IPS DF 4.7 (cell line): ENCODE measurements at regions not wholly inside any gene's neighbourhood (a gene's known extent, or its start where the extent isn't known, plus 50 kb on each side); places are given as distances from the start of the nearest gene placed in this dataset.
"Not testable (repeated sequence)": the region's sequence is repeated elsewhere in the genome, so short reads cannot be mapped to it uniquely, and the experiment has no call there.

Experiments used
- DNase-seq: peaks from one replicate; pipeline ENCODE4 v3.0.0-alpha.2; 2013; ENCODE audit warnings: low spot score; ENCODE audit errors: extremely low read depth

DNA sequence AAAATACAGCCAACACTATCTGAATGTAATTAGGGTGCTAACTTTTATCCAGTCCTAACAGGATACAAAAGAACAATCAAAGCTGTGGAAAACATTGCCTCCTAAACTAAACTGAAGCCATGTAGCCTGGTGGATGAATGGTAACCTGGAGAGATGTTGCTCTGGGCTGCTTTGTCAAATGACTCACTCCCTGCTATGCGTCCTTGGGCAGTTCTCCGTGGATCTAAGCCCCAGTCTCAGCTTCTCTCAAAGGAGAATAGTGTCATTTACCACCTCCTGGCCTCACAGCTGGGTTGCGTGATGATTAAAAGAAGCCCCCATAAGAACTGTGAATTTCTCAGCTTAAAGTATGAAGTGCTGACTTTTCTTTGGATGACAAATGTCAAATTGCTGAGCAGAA is 203.7 kb downstream of the ICOS start:
- DNase-seq, result no peak

DNA sequence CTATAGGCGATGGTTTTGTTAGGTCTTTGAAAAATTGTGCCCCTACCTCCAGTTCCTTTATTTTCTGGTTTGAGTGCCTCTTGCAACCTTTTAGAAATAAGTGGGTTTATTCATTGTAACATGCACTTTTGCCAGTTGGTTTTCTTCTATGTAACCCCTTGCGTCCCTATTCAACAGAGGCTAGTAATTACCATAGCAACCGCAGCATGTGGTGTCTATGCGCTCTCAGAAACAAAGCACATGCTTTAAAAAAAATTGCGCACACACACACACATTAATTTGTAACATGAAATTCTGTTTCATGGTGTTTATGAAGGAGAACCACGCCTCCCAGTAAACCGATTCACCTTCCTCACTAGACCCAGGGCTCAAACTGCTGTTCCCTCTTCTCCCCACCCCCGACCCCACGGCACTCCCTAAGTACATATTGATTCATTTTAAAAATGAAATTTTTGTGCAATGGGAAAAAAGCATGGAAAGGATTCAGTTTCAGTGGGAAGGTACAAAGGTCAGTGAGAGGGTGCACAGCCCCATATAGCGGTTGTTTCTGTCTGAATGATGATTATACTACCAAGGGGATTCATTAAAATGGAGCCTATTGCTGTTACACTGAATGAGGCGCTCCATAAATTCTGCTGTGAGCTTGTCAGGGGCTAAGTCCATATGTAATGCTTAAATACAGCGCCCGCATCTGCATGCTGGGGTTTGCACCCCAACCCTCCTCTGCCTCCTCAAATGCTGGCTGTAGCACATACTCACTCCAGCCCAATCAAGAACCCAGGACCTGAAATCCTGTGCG is 206.9 kb downstream of the ICOS start:
- DNase-seq, result no peak

DNA sequence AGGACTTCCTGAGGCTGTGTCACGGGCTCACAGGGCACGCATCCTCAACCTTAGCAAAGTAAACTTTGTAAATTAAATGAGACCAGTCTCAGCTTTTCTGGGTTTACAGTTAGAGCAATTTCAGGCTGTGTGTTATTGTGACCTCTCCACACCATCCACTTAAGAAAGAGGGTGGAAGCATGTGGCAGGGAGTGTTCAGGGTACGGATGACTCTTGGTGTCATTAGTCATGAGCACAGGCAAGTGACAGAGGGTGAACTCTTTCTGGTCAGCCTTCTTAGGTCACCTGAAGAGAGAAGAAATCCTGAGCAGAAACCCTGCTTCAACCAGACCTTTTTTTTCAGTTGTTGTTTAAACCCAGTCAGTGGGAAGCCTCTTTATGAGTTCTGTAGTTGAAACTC is 207.9 kb downstream of the ICOS start:
- no peak for DNase-seq

DNA sequence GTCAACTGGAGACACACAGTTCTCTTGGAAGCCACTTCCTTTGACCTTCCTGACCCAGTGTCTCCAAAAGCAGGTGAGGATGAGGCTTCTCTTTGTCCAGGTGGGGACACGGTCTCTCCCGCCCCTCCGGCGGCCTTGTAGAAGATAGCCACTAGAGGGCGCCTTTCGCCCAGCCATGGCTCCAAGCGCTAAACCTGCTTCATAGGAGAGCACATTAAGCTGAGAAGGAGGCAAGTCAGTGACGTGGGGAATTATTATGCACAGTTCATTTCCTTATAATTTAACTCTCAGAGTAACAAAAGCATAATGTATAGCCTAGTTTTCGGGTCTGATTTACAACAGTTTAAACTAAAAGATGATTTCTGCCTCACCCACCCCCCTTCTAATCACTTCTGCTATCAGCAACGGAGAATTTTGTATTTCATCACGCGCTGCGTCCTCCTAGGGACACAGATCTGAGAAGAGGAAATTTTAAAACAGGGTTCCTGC is 208.7 kb downstream of the ICOS start:
- DNase-seq, result peak; percentile 49

DNA sequence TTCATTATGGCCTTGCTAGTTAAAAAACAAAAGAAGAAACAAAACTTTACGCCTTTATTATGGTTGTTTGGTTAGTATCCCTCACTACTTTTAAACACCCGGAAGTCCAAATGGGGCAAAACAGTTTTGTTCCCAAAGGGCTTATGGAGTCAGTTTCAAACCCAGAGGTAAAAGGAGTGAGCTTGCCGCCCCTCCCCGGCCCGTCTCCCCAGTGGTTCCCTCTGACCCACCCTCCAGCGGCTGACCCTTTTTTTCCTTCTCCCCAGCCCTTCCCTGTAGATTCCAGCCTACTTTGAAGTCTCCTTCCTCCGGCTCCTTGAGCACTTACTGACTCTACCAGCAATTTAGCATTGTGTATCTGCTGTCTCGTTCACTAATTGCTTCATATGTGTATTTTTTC is 209.2 kb downstream of the ICOS start:
- DNase-seq, result no peak

DNA sequence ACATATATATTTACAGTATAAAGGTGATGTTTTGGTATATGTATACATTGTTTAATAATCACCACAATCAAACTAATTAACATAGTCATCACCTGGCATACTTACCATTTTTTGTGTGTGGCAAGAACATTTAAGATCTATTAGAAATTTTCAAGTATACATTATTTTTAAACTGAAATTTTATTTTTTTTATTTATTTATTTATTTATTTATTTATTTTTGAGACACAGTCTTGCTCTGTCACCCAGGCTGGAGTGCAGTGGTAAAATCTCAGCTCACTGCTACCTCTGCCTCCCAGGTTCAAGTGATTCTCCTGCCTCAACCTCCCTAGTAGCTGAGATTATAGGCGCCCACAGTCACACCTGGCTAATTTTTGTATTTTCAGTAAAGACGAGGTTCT is 210.5 kb downstream of the ICOS start:
- DNase-seq, result not testable (repeated sequence)

DNA sequence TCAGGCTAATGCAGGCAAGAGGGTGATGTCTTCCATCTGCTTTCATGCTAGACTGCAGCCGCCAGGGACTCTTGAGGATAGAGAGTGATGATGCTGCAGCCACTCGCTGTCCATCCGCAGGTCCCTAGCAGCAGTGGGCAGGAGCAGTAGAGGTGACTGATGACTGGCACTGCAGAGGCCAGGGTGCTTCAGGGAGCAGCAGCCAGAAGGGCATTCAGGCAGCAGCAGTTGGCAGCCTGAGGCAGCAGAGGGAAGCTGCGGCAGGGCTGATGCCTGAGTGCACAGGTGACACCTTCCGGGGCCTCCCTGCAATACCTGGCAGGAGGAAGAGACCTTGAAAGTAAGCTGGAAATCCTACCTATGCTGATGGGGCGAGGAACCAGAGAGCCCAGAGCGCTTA is 214.2 kb downstream of the ICOS start:
- DNase-seq, result no peak

DNA sequence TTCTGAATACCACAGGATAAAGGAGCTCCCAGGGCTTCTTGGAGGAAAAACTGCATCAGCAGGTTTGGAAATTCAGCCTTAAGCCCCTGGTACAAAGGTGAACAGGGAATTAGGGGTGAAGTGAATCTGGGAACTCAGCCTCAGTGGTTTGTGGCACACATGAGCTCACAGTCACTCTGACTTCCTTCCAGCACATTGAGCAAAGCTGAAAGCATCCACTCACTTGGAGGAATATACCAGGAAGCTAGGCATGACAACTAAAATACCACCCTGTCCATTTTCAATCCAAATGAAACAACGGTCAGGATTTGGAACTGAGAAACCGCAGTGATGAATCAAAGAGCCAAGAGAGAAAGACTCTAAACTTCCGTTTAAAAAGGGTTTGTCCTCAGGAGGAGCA is 216.1 kb downstream of the ICOS start:
- no peak for DNase-seq

DNA sequence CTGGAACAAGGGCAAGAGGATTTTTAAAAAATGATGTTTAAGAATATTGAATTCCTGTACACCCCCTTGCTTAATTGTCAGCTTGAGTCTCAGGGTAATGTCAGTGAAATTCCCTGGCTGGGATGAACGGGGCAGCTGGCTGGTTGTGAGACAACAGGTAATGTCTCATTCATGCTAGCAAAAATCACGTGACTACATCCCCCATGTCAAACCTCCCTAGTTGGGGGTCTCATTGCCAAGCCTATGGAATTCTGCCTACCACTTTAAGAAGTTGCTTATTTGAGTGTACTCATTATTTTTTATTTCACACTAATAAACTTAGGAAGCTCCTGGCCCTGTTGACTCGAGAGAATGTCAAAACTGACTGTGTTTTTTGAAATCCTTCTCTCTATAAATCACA is 218.3 kb downstream of the ICOS start:
- no peak for DNase-seq

DNA sequence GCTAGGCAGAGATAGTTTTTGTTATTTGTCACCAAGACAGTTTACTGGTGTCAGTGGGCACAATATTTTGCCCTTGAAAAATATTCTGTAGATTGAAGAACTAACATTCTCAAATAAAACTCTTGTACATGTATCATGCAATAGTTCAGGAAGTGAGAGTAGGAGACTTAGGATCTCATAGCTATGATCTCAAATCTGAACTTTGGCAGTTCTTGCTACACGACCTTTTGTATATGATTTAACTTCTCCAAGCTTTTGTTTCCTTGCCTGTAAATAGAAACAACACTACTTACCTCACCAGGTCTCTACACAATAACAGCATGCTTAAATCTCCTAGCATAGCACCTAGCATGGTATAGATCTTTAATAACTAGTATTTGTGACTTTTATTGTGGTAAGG is 219.9 kb downstream of the ICOS start:
- no peak for DNase-seq

DNA sequence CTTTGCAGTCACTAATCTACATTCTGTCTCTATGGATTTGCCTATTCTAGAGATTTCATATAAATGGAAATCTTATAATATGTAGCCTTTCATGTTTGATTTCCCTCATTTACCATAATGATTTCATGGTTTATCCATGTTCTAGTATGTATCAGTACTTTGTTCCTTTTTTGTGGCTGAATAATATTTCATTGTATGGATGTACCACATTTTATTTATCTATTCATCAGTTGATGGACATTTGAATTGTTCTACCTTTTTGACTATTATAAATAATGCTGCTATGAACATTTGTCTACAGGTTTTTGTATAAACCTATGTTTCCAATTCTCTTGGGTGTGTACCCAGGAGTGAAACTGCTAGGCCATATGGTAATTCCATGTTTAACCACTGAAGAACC is 221.1 kb downstream of the ICOS start:
- no peak for DNase-seq

DNA sequence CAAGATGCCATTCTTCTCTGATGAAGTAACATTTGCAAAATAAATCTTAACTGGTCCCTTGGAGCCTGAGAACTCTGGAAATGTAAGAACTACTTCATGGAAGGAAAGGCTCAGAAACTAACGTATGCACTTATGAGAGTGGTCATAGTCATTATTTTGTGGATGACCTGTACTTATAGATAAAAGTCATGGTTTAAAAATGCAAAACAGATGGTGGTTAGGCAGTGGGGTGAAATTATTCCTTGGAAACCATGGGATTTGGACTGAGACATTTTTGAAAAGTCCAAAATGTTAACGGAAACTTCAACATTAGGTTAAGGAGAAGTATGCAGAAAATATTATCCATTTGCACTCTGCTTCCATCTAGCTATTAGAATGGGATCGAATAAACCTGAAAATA is 223.0 kb downstream of the ICOS start:
- DNase-seq, result no peak

DNA sequence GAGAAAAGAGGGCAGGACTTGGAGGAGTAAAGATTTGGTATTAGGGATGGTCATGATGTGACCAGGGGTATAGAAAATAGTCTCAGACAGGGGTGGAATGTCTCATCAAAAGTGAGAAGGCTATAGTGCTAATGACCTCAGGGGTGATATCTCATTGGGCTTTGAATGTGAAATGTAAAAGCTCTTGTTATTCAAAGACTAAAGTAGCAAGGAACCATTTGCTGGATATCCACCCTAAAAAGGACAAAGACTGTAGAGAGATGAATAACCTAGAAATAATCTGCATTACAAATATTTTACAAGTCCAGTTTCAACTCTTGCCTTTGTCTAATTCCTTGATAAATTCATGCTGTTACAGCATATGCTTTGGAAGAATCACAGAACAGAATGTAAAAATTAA is 224.4 kb downstream of the ICOS start:
- DNase-seq, result no peak

DNA sequence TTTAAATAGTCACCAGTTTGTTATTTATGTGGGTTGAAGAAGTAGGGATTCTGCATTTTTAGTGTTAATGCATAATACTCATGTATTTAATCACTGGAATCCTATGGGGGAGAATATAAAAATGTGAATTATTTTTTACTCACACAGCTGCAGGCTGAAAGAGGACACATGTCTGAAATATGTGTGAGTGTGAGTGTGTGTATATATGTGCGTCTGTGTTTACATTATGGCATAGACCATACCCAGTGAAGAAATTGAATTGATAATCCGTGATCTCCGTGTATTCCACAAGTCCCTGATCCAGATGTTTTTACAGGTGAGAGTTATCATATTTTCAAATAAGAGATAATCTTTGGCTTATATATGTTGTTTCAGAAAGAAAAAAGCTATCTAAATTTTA is 225.3 kb downstream of the ICOS start:
- DNase-seq, result no peak

DNA sequence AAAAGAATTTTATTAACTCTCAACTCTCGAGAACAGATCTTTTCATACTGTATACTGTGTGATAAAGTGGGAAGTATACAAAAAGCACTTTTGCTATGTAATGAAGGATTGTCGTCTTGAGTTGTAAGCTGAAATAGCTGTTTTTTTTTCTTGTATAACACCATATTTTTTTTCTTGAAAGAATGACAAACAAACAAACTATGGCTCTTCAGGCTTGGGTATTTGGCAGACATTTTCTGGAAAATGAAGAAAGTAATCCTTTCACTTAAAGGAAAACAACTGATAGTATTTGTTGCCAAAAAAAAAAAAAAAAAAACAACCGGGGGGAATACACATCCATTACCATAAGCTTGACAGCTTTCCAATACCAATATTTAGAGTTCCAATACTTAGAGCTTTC is 230.4 kb downstream of the ICOS start:
- DNase-seq, result no peak

DNA sequence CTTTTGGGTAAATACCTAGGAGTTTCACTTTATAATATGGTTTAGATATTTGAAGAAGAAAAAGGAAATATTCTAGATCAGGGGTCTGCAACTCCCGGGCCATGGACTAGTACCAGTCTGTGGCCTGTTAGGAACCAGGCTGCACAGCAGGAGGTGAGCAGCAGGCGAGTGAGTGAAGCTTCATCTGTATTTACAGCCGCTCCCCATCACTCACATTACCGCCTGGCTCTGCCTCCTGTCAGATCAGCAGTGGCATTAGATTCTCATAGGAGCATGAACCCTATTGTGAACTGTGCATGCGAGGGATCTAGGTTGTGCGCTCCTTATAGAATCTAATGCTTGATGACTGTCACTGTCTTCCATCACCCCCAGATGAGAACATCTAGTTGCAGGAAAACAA is 231.1 kb downstream of the ICOS start:
- not testable (repeated sequence) for DNase-seq

DNA sequence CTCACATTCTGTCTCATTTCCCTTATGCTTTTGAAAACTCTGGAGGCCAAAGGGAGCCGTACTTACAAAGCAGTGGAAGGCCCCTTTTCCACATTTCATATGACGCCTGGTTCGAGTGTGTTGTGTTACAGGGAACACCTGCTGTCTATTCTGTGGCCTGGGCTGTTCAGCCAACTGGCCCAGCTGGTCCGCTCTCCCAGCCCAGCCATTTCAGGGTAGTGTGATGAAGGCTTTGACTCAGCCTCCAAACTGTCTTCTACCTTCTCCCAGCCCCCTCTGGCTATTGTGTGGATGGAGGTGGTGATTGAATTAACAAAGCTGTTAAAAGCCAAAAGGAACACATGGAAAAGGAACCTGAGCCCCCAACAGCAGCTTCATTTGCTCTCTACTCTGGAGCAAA is 233.8 kb downstream of the ICOS start:
- no peak for DNase-seq

DNA sequence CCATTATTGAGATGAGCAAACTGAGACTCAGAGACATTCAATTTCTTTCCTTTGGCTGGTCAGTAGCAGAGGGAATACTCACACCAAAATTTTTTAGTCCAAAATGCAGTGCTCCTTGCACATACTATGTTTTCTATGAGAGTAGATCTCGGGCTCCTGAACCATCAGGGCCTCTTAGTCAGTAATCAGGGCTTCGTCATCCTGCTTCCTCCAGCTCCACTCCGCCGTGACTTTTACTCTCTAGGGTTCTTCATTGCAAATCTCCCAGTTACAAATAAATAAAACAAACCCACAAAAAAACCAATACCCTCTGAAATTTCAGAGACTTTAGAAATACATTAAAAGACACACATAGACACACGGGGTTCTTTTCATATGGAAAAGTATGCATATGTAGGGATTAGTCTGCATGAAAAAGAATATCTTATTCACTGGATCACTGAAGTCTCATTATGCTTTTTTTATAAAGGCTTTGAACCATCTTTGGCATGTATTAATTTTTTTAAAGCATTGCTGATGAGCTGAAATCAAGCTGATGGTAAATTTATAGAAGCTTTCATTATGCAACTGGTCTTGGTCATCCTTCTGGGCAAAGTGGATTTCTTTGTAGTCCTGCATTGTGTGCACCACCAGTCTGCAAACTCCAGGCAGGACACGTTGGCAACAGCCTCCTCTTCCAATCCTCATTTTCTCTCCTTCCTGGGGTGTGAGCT is 235.0 kb downstream of the ICOS start:
- no peak for DNase-seq

DNA sequence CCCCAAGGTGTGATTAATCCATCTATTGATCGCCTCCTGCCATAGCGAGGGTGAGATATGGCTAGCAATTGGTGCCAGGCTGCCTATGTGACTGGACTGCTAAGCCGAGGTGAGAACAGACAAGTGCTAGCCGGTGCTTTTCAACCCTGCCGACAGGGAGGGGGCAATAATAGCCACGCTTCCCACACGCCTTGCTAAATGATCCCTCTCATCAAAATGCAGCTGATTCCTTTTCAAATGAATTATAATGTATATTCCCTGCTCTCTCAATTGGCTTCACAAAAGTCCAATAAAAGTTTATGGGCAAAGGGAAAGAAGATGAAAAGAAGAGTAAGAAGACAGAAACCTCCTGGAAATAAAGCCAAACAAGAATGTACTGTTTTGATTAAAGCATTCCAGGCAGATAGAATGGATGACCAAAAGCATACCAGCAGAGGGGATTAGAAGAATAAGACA is 235.6 kb downstream of the ICOS start:
- no peak for DNase-seq

DNA sequence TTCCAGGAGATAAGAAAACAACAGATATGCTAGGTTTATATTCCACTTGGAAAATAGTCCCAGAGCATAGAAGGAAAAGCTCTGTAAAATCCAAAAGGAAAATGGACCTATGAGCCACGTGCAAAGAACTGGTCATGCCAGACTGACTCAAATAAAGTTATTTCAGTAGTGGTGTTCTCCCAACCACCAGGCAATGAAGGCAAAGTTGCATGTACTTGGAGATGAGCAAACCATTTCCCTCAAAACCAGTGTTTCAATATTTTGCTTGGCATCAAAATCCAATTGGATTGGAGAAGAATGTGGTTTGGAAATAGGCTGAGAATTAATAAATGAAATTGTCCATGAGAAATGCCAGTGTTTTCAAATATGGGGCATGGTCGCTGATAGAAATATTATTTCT is 237.5 kb downstream of the ICOS start:
- no peak for DNase-seq

DNA sequence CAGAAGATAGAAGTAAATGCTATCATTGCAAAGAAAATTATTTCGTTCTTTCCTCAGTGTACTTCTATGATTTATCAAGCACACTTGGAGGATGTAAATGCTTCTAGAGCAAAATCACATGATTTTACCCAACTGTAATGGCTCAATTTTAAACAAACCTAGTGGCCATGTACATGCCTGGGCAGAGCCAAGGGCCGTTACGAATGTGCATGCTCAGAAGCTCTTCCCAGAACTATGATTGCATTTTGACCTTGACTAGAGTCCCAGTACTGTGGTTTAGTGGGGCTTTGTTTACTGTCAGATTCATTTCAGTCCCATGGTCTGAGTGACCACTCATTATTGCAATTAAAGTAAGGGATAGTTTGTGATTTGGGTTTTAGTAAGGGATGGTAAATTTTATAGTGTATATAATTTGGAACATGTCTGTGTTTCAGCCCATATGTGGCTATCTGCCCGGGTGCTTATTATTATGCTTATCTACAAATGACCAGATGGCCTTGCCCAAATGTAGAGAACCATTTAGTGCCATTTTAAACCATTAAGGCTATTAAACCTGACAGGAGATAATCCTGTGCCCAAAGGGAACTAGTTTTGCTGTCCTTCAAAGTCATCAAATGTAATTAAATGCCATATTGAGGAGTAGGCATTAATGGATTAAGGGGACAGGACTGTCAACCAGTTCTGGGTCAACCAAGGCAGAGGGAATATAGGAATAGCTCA is 239.1 kb downstream of the ICOS start:
- DNase-seq, result no peak

DNA sequence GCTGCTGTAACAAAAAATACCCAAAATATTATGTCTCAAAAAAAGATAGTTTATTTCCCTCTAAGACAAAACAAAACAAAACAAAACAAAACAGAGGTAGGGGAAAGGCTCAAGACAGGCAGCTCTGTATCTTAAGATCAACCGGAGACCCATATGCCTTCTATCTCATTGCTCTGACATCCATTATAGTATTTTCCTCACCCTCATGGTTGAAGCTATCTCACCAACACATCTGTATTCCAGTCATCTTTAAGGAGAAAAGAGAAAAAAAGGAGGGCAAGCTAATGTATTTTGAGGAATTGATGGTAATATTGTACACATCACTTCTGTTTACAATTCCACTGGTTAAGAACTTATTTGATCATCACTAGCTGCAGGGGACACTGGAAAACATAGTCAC is 239.7 kb downstream of the ICOS start:
- no peak for DNase-seq
